ENCODE measurements at regions not wholly inside any gene's neighbourhood (a gene's known extent, or its start where the extent isn't known, plus 50 kb on each side); places are given as distances from the start of the nearest gene placed in this dataset.
"Not testable (repeated sequence)": the region's sequence is repeated elsewhere in the genome, so short reads cannot be mapped to it uniquely, and the experiment has no call there.

DNA sequence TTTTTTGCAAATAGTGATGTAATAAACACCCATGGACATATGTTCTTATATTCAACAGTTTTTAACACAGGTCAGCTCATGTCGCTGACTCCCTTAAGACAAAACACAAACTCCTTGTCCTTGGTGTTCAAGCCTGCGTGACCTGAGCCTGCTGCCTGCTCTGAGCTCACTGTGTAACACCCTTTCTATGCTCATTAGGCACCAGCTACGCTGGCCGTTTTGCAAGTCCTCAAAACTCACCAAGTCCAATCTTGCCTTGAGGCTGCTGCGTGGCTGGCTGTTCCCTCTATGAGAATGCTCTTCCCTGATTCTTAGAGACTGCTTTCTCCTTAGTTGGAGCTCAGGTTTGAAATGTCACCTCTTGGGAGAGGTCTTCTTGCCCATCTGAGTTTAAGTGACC lies 100.5 kb upstream of the GLI2 start:
- DNase-seq, result no peak

DNA sequence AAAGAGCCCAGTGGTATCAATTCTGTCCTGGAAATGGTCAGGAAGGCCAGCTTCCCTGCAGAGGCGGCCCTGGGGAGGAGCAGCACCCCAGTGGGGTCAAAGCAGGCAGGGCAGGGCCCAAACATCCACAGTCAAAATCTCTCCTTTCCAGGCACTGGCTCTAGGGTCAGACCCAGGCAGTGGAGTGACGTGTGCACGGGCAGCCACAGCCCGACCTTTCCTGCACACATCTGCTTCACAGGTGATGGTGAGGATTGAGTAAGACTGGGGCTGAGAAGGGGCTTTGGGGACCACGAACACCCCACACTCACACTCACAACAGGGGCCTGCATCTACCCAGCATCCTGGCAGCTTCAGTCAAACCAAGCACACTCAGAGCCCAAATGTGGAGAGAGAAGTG lies 97.8 kb upstream of the GLI2 start:
- no peak for DNase-seq

DNA sequence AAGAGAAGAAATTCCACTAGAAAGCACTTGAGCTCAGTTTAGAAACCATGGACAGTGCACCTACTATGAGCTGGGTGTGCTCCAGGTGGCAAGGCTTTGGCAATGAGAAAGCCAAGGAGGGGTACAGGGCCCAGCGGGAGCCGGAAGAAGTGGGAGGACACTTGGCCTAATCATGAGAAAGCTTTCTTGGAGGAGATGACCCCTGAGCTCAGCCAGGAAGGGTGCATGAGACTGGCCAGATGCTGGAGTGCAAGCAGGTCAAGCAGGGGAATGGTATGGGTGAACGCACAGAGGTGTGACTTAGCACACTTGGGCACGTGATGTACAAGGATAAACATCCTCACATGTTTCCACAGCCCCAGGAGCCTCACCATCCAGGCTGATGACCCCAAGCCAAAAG lies 97.2 kb upstream of the GLI2 start:
- no peak for DNase-seq

DNA sequence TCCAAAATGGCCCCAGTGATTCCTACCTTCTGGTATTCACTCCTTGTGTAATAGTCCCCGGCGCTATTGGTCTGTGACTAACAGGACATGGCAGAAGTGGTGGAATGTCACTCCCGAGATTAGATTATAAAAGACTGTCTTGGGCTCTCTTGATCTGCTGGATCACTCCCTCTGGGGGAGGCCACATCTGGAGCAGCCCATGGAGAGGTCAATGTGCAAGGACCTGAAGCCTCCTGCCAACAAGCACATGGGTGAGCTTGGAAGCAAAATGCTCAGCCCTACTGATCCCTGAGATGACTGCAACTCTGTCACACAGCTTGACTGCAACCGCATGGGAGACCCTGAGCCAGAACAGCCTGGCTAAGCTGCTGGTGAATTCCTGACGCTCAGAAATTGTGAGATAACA lies 94.3 kb upstream of the GLI2 start:
- peak; percentile 62 for DNase-seq

DNA sequence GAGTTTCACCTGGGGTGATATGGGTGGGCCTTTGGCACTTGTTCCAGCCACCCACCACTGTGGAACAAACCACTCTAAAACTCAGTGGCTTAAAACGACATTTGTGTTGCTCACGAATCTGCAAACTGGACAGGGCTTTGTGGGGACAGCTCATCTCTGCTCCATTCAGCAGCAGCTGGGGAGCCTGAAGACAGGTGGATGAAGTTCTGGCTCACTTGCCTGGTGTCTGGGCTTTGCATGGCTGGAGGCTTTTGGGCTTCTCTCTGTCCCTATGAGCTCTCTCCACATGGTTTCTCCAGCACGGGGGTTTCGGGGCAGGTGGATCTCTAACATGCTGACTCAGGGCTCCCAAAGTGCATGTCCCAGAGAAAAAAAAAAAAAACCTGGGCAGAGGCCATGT lies 93.0 kb upstream of the GLI2 start:
- DNase-seq, result no peak

DNA sequence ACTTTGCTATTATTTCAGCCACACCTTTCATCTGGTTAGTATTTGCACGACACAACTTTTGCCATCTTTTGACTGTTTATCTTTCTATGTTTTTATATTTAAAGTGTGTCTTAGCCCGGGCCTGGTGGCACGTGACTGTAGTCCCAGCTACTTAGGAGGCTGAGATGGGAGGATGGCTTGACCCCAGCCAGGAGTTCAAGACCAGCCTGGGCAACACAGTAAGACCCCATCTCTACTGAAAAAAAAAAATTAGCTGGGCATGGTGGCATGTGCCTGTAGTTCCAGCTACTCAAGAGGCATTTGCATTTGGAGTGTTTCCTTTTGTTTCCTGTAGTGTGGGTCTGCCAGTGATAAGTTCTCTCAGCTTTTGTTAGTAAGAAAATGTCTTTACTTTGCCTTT lies 88.7 kb upstream of the GLI2 start:
- DNase-seq, result no peak

DNA sequence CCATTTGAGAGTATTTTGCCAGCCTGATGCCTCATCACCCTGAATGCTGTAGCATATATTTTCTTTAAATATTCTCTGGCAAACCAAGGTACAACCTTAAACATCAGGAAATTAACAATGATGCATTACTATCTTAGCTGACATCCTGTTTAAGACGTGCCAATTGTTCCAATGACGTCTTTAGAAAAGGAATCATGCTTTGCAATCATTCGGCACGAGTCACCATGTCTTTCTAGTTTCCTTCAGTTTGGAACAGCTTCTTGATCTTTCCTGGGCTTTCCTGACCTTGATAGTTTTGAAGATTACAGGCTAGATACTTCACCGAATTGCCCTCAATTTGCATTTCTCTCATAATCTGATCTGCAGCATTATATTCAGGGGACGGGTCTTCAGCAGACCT lies 88.2 kb upstream of the GLI2 start:
- DNase-seq, result peak; percentile 94

DNA sequence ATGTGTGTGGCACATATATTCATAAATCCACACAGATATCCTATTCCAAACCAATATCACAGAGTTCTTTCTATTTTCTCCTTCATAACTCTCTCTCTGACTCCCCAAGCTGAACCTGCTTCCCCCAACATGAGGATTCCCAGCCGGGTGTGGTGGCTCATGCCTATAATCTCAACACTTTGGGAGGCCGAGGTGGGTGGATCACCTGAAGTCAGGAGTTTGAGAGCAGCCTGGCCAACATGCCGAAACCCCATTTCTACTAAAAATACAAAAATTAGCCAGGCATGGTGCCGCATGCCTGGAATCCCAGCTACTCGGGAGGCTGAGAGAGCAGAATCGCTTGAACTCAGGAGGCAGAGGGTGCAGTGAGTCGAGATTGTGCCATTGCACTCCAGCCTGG lies 86.3 kb upstream of the GLI2 start:
- not testable (repeated sequence) for DNase-seq

DNA sequence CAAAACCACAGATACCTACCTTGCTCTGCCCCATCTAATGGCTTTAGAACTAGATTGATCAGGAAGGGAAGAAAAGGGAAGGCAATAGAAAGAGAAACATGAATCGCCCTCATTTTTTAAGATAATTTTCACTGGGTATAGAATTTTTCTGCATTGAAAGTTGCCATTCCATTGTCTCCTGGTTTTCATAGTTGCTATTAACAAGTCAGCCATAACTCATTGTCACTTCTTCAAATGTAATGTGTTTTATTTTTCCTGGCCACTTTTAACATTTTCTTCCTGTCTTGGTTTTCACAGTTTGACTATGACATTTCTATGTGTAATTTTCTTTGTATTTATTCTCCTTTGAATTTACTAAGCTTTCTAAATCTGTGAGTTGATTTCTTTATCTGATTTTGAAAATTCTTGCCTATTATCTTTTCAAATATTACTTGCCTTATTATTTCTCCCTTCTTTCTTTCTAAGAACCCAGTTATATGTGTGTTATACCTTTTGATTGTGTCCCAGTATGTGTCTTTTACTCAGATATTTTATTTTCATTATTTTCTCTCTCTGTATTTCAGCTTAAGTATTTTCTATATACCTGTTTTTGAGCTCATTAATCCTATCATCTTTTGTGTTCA lies 85.5 kb upstream of the GLI2 start:
- no peak for DNase-seq

DNA sequence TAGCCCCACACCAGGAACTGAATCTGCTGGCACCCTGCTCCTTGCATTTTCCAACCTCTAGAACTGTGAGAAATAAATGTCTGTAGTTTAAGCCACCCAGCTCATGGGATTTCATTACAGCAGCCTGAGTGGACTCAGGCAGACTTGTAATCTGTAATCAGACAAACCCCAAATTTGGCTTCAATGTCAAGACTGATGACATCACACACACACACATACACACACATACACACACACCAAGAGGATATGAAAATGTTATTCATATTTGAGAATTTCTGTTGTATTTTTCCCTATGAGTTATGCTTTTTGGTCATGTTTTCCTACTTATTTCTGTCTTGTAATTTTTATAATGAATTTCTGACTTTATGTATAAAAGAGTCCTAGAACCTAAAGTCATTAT lies 83.8 kb upstream of the GLI2 start:
- DNase-seq, result no peak

DNA sequence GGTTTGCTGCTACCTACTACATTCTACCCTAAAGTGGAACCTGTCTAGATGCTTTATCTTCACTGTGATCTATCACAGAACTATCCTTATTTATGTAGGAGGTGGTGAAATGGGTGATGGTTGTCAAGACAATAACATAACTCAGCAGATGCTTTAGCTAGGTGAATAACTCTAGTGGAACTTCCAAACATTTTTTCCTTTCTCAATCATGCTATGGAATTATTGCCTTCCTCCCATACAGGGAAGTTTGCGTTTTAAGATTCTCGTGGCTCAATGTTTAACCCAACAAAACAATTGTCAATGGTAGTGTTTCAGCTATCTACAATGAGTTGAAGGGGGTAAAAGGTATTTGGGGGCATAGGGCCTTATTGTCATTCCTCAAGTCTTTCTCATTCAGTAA lies 82.6 kb upstream of the GLI2 start:
- DNase-seq, result peak; percentile 85

DNA sequence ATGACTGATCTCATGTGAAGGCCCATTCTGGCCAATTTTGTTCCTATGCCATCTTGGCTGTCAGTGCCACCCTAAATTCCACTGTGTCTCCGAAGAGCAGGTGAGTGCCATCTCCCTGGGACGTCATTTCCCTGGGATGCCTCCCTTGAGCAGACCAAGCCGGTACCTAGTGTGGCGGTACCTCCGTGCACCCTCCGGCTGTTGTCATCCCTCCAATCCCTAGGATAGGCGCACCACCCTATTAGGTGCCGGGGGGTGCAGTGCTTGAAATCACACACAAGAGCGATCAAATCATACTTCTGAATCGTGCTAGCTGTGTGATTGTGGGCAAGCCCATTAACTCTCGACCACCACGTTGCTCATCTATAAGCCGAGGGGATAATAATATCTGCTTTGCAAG lies 81.8 kb upstream of the GLI2 start:
- no peak for DNase-seq

DNA sequence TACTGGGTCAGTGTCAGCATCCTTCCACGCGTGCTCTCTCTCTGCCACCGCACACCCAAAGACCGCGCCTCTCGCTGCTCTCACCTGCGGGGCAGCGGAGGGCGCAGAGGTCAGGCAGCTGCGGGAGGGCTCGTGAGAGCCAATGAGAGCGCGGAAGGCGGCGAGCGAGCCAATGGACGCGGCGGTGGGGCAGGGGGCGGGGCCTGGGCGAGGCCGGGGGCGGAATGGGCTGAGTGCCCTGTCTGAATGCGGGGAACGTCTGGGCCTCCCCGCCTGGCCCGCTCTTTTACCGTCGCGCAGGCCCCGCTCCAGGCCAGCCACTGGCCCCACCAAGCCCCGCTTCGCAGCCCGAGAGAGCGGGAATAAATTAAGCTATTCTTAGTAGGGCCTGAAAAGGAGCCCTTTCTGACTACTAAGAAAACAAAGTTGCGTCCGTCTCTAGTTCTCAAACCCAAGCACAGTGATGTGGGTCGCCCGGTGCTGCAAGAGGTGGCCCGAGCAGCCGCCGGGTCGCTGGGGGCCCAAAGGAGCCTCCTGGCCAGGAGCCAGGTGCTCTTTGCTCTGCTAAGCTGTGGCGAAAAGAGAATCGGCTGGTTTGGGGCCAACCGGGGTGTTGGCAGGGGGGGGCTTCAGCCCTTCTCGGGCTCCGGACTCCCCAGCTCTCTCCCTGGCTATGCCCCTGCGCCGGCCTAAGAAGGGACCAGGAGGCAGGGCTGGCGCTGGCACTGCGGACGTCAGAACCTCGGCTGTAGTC lies 81.1 kb upstream of the GLI2 start:
- no peak for DNase-seq

DNA sequence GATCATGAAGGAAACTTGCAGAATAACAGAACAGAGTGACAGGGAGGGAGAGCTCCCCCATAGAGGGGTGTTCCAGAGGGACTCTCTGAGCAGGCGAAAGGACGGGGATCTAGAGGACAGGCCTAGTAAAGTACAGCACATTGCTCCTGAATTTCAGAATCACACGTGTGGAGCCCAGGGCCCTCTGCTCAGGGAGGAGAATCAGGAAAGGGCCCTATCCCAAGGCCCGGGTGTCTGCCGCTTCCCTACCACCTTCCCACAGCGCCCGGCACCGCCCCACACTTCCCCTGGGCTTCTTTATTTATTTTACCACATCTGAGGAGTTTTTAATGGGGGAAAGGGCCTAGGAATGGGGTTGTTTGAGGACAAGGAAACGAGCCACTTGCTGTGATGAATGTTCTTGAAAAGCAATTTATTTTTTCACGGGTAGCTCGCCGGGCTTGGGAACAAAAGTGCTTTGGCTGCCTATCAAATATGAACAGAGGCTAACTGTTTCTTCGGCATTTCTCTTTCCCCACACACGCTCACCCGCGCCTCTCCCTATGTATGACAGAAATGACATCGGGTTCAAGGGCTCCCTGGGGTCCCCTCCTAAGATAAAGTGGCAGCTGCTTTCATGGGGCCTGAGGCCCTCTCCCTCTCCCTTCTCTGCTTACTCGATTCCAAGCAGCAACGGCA lies 79.3 kb upstream of the GLI2 start:
- DNase-seq, result no peak

DNA sequence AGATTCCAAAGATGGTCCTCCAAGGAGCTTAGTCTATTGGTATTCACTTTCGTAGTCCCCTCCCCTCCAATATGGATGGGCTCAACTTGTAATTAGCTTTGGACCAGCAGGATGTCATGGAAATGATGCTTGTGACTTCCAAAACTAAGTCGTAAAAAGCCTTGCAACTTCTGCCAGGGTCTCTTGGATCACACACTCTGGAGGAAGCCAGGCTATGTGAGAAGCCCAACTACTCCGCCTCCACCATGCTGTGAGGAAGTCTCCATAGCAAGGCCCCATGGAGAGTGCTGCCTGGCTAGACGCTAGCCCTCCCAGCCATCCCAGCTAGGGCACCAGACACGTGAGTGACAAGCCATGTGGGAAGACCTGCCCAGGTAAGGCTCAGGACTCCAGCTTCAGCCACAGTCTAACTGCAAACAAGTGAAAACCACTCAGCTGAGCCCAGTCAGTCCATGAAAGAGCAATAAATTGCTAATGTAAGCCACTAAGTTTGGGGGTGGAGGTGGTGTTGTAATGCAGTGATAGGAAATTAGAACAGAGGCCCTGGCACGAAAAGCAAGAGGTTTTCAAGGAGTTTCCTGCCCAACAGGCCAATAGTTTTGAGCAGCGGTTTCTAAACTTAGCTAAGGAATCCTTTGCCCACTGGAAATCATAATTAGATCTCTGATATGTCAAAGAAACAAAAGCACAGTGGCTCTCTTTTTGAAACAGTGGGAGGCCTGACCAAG lies 77.5 kb upstream of the GLI2 start:
- no peak for DNase-seq

DNA sequence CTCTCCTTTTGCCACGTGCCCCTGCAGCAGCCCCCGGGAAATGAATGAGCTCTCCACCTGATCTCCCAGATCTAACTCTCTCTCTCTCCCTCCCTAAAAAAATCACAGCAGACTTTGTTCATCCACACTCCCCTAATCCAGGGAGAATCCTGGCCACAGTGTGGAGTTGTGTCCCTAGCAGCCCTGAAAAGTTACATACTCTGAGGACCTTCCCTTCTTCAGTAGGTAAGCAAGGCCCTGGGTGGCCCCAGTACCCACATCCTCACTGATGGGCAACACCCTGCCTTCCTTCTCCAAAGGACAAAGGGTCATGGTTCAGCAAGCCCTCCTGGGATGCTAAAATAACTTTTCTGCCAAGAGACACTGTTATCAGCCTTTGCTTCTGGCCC lies 76.9 kb upstream of the GLI2 start:
- DNase-seq, result no peak

DNA sequence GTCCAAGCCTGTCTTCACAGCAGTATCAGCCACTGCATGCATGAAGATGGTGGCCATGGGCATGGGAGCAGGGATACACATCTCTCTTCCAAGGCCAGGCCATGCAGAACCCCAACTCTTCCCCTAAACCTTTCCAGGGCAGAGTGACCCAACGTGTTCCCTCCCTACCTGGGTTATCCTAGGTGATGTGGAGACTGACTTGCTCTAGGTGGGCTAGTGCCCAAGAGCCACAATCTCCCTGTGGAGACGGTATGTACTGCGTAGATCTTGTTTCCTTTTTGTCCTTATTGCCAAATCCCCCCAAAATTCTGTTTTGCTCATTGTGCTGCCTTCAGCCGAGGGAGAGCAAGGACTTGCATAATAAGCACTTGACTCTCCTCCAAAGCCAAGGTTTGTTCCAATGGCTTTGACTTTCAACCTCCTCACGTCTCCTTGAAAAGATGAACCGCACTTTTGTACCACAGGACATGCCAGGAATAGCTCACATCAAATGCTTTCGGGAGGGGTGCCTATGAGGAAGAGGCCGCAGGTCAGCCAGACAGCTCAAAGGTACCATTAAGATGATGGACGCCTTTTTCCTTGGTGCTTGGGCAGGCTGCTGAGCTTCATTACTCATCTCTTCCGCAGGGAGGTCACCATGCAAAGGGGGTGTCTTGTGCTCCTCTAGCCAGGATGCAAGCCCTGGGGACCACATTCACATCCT lies 76.2 kb upstream of the GLI2 start:
- DNase-seq, result no peak

DNA sequence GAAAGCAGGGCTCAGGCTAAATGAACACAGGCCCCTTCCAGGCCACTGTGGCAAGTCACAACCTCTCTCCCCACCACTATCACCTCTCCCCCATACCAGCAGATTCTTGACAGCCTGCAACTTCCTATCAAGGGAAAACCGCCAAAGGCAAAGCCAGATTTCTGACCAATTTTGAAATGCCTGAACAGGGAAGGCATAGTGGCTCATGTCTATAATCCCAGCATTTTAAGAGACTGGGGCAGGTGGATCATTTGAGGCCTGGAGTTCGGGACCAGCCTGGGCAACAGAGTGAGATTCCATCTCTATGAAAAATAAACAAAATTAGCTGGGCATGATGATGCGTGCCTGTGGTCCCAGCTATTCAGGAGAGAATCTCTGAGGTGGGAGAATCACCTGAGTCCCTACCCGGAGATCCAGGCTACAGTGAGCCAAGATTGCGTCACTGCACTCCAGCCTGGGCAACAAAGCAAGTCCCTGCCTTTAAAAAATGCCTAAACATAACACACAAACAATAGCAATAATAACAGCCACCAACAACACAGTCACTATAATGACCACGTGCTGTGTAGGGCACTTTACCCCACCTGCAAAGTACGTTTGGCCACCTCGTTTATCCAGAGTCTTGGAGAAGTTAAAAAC lies 75.5 kb upstream of the GLI2 start:
- DNase-seq, result no peak

DNA sequence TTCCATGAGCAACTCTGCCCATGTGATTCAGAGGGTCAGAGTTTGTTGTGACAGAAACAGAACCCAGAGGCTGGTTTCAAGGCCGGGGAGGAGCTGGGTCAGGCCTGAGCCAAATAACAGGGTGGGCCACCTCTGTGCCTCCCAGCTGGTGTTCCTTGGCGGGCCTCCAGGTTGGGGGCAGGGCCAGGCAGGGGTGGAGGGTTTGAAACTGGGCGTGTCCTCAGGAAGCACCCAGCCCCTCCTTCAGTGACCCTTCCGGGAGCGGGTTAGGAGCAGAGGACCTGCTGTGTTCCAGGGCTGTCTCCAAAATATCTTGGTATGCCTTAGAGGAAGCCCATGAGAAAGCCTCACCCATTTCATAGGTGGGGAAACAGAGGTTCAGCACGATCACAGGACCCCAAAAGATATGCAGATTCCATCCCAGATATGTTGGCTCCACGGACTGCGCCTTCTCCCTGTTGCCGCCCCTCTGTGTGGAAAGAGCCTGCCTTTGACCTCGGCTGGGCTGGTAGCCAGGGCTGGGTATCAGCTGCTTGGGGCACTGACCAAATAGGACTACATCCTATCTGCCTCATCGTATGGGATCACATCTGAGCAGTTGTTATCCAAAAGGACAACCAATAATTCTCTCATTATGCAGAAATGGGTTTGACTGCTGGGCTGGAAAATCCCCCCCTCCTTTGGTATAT lies 74.8 kb upstream of the GLI2 start:
- DNase-seq, result no peak

DNA sequence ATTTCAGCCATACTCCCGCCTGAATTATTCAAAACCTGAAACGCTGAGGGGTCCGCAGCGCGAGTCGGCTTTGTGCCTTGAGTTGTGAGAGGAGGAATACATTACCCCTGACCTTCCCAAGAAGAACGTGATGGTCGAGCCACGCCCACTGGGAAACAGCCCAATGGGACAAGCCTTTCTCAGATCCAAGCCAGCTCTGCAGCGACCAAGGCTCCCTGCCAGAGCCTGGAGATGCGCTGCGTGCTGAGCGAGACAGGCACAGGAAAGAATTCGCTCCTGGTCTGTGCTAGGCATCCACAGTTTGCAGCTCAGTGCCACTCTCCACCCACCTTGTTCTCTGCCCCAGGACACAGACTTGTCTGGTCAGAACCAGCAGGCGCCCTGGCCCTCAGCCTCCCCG lies 74.1 kb upstream of the GLI2 start:
- peak; percentile 43 for DNase-seq

DNA sequence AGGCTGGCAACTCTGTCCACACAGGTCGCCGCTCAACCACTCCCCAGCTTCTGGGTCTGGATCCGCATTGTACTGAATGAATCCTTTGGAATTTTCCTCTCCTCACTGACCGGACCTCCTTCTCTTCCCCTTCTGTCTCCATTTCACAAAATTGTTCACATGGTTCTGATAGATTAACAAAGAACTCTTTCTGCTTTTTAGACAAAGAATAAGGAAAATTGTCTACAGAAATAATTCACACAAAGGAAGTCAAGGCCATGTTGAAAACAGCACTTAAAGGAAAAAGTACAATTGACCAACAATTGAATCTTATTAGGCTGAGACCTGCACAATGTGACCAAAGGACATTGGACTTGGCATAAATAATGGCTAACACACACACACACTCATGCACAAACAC lies 73.6 kb upstream of the GLI2 start:
- DNase-seq, result no peak

DNA sequence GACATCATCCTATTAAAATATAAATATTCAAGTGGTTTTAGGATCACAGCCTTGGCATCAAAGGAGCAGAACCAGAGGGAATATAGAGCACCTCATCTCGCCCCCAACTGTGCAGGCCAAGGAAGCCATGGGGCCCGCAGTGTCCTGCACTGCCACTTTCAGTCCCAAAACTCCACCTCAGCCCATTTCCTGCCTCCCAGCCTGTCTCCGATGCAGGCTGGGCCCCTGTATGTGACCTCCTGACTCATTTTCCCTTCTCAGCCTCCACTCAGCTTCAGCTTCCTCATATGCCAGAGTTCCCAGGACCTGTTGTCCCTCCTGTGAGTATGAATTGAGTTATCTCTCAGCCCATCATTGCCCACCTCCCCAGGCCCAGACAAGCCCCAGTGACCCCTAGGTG lies 72.9 kb upstream of the GLI2 start:
- no peak for DNase-seq
